Right lobe of liver (tissue), 4 donors: ENCODE measurements at regions not wholly inside any gene's neighbourhood (a gene's known extent, or its start where the extent isn't known, plus 50 kb on each side); places are given as distances from the start of the nearest gene placed in this dataset.

ENCODE experiments used
- CTCF ChIP-seq, 4 donors: fragments of 200-600 bp in 3 of 4; fragments of 450-650 bp in 1 of 4; IDR thresholded peaks; one replicate each; pipeline versions ENCODE4 v1.5.1 to v1.8.0; 2016 to 2022; ENCODE audit warnings: antibody characterized with exemption in 4 of 4, mild to moderate bottlenecking in 2 of 4
- POLR2A ChIP-seq: fragments of 450-650 bp; IDR thresholded peaks from one replicate; pipeline ENCODE4 v1.6.1; 2017; ENCODE audit warnings: antibody characterized with exemption, mild to moderate bottlenecking
- donor health status: DM: no; HTN: no; CAD: no.
- donor health status: DM: no; HTN: no; CAD: no.
- donor health status: DM: no; HTN: yes; CAD: no.

GRCh38 chr6:119610754-119611153 is 261.2 kb upstream of the MAN1A1 start:
- no peak for TF ChIP-seq POLR2A
- no peak for TF ChIP-seq CTCF (IDR thresholded peaks at IDR 0.05)
